A673 (cell line): ENCODE measurements at regions not wholly inside any gene's neighbourhood (a gene's known extent, or its start where the extent isn't known, plus 50 kb on each side); places are given as distances from the start of the nearest gene placed in this dataset.

ENCODE experiments used
- CTCF ChIP-seq: fragments of 300-800, 200-600 bp; sonication (generic); conservative IDR thresholded peaks from 2 replicates; pipeline ENCODE4 v1.5.1; 2017; ENCODE audit warnings: low read depth, mild to moderate bottlenecking, antibody characterized with exemption, low read length, moderate library complexity, mixed read lengths
- EZH2 ChIP-seq: fragments of 200-600 bp; sonication (generic); IDR thresholded peaks from 2 replicates; pipeline ENCODE4 v1.6.1; 2017; ENCODE audit warnings: borderline replicate concordance, low read depth, mild to moderate bottlenecking, mixed read lengths, antibody characterized with exemption, low read length; ENCODE audit not compliant: poor library complexity, severe bottlenecking

- TF ChIP-seq CTCF (no peak), EZH2 (no peak)
These were observed 300.0 kb downstream of the SH3GL2 start for GRCh38 chr9:17878810-17879370.
